ENCODE measurements at regions not wholly inside any gene's neighbourhood (a gene's known extent, or its start where the extent isn't known, plus 50 kb on each side); places are given as distances from the start of the nearest gene placed in this dataset.

DNA sequence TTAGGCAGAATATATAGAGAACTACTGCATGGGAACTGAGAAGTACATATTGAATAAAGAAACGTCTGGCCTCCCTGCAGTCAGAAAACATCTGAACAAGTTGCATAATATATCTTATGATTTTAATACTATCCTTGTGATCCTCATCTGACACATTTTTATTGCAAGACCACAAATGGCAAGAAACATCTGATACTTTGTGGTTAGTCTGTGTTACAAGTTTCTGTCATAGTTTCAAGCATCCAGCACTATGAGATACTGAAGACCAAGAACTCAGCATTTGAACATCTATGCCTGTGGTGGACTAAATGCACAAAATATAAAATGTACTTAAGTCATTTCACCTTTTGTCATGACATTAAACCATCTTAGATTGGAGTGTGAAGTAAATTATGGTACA lies 1175.8 kb upstream of the MIR17HG start:
- H3K4me1 Mint-ChIP-seq, result no peaks in the 10 kb centered on the region
- no peak overlapping the region for H3K4me3 Mint-ChIP-seq
- DNase-seq, result no peak
- POLR2A ChIA-PET, result no interaction called here
- peaks cover 8% of the 10 kb centered on the region for H3K9me3 Mint-ChIP-seq
- no peaks in the 10 kb centered on the region for H3K27me3 Mint-ChIP-seq
- H3K36me3 Mint-ChIP-seq, result no peaks in the 10 kb centered on the region
- no peak for ATAC-seq (ENCODE audit: low read depth)
- H3K27ac Mint-ChIP-seq, result no peak overlapping the region

DNA sequence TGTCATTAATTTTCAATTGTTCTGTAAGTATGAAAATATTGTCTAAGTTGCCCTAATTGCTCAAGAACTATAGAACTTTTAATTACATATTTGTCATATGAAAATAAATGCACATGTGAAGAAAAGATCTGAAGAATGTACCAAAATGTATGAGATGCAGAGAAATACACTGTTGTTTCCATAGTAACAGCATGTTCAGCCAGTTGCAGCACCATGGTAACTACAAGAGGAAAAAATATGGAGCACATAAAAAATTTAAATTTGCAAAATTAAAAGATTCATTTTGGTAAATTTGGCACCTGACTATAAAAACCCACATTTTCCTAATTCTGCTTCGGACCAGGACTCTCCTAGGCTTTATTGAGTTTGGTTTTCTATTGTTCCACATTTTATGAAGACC lies 1170.0 kb upstream of the MIR17HG start:
- H3K36me3 Mint-ChIP-seq, result no peaks in the 10 kb centered on the region
- H3K27ac Mint-ChIP-seq, result no peak overlapping the region
- ATAC-seq (ENCODE audit: low read depth) (no peak), DNase-seq (no peak)
- H3K27me3 Mint-ChIP-seq, result no peaks in the 10 kb centered on the region
- no peaks in the 10 kb centered on the region for H3K4me1 Mint-ChIP-seq
- H3K4me3 Mint-ChIP-seq, result no peak overlapping the region
- H3K9me3 Mint-ChIP-seq, result peaks cover 2% of the 10 kb centered on the region
- POLR2A ChIA-PET, result no interaction called here

DNA sequence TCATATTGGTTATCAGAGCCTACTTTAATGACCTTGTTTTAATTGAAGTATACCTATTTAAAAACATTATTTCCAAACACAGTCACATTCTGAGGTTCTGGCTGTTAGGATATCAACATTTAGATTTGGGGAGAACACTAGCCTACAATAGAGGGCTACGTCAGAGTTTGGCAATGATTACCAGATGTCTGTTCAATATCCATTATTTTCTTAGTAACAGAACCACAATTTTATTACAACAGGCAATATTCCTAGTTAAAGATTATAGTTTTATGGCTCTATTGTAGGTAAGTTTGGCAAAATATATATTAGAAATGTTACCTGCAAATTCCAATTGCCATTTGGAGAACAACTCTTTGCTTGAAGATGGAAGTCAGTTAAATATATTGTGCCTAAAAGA lies 1163.1 kb upstream of the MIR17HG start:
- ATAC-seq (ENCODE audit: low read depth), result no peak
- H3K36me3 Mint-ChIP-seq, result no peaks in the 10 kb centered on the region
- no peak overlapping the region for H3K27ac Mint-ChIP-seq
- POLR2A ChIA-PET, result no interaction called here
- peaks cover 4% of the 10 kb centered on the region for H3K9me3 Mint-ChIP-seq
- no peaks in the 10 kb centered on the region for H3K27me3 Mint-ChIP-seq
- H3K4me3 Mint-ChIP-seq, result no peak overlapping the region
- no peak for DNase-seq
- no peaks in the 10 kb centered on the region for H3K4me1 Mint-ChIP-seq

DNA sequence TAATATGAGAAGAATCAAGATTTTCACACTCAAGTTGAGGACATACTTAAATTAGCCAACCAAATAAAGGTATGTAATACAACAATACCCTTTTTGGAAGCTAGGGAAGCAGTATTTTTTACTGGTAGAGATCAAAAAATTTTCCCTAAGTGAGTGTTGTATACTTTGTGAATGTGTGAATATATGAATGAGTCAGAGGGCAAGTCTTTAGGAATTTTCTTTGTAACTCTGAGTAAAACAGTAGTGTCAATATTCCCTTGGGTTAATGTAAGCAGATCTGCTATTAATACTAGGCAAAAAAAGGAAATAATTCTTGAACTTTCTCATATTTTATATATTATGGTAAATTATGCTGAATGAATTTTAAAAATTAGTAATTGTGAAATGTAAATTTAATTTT lies 1161.8 kb upstream of the MIR17HG start:
- no peak for DNase-seq
- H3K27ac Mint-ChIP-seq, result no peak overlapping the region
- H3K27me3 Mint-ChIP-seq, result no peaks in the 10 kb centered on the region
- POLR2A ChIA-PET, result no interaction called here
- peaks cover 4% of the 10 kb centered on the region for H3K9me3 Mint-ChIP-seq
- no peak for ATAC-seq (ENCODE audit: low read depth)
- H3K4me3 Mint-ChIP-seq, result no peak overlapping the region
- no peaks in the 10 kb centered on the region for H3K36me3 Mint-ChIP-seq
- no peaks in the 10 kb centered on the region for H3K4me1 Mint-ChIP-seq

DNA sequence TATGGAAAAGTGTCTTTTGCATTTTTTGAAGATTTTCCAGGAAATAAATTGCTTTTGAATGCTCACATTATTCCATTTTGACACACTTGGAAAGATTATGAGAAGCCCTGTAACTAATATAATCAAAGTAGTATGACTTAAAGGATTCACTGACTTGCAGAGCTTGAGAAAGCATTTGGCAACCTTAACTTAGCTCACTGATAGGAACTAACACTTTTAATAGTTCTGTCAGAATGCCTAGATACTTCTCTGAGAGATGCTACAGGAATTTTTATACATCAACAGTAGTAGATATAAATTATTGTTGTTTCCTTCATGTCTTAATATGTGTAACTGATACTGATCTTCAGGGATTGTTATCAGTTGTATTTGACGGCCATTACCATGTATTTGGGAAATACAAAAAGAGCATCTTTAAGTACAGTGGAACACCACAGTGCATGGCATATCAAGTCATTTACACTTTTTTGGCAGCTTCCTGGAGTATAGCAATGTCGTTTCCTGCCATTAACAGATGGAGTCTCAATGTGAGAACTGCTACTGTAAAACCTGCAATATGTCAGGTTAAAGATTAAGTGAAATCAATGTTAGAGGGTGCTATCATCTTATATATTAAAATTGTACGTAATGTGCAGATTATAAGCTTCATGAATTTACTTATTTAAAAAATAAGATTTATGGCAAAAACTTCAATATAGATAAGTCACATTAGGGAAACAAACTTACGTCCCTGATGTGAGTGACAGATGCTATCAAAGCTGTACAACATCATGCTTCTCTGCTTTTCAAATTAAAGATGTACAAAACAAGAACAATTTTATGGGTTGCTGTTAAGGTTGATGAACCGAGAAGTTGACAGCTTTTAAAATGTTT lies 1159.8 kb upstream of the MIR17HG start:
- no peaks in the 10 kb centered on the region for H3K27me3 Mint-ChIP-seq
- no peaks in the 10 kb centered on the region for H3K36me3 Mint-ChIP-seq
- no peak overlapping the region for H3K27ac Mint-ChIP-seq
- H3K4me1 Mint-ChIP-seq, result no peaks in the 10 kb centered on the region
- DNase-seq, result no peak
- POLR2A ChIA-PET, result no interaction called here
- ATAC-seq (ENCODE audit: low read depth), result no peak
- H3K4me3 Mint-ChIP-seq, result no peak overlapping the region
- peaks cover 4% of the 10 kb centered on the region for H3K9me3 Mint-ChIP-seq

DNA sequence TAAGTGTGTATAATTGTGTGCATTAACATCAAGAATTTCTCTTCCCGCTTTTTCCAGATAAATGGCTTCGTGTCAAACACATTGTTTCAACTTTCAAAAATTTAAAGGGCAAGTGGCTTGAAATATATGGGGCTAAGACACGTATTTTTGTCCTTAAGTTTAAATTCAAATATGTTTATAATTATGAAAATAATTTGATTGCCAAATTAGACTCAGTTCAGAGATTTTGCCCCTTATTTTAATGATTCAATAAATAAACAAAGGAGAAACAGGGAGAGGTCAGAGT lies 1159.2 kb upstream of the MIR17HG start:
- H3K36me3 Mint-ChIP-seq, result no peaks in the 10 kb centered on the region
- POLR2A ChIA-PET, result no interaction called here
- peaks cover 4% of the 10 kb centered on the region for H3K9me3 Mint-ChIP-seq
- DNase-seq (no peak), ATAC-seq (ENCODE audit: low read depth) (no peak)
- no peaks in the 10 kb centered on the region for H3K27me3 Mint-ChIP-seq
- no peaks in the 10 kb centered on the region for H3K4me1 Mint-ChIP-seq
- H3K4me3 Mint-ChIP-seq, result no peak overlapping the region
- no peak overlapping the region for H3K27ac Mint-ChIP-seq

DNA sequence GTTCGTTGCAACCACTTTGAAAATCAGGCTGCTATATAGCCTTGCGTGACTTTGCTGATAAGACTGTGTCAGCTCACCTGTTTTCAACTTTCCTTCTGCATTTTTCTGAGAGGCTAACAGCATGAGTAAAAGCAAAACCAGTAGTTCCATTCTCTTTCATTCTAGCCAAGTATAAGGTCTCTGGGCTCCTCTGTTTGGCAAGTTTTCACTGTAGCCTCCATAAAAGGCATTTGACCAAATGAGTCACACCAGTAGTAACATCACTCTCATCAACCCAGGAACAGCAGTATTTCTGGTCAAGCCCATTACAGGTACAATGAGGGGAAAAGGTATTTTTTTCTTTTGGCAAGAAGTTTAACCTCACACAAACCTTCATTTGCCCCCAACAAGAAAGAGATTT lies 1149.8 kb upstream of the MIR17HG start:
- POLR2A ChIA-PET, result no interaction called here
- no peak for ATAC-seq (ENCODE audit: low read depth)
- no peaks in the 10 kb centered on the region for H3K27me3 Mint-ChIP-seq

DNA sequence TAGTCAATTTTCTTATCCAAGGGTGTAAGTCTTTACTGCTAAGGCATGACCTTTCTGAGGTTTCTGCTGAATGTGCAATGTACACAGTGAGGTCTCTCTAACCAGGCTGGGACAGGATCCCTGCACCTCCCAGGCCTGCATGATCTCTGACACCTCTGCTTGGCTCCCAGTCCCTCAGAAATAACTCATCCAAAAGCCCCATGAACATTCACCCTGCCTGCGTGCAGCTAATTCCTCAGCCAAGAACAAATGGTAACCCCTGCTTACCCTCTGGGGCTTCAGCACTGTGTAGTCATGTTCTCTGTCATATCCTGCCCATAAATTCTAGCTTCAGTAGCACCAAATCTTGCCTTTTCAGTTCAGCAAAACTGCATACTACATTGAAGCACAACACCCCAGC lies 1146.3 kb upstream of the MIR17HG start:
- Mint-ChIP-seq H3K27me3 (no peaks in the 10 kb centered on the region), H3K4me3 (no peak overlapping the region), H3K27ac (no peak overlapping the region), H3K4me1 (no peaks in the 10 kb centered on the region), H3K36me3 (no peaks in the 10 kb centered on the region), H3K9me3 (peaks cover 10% of the 10 kb centered on the region)
- no peak for ATAC-seq (ENCODE audit: low read depth)
- POLR2A ChIA-PET, result no interaction called here
- DNase-seq, result no peak

More for the DNA sequence above, 1149.8 kb upstream of the MIR17HG start:
- H3K9me3 Mint-ChIP-seq, result peaks cover 9% of the 10 kb centered on the region
- no peaks in the 10 kb centered on the region for H3K4me1 Mint-ChIP-seq
- H3K4me3 Mint-ChIP-seq, result no peak overlapping the region
- no peak for DNase-seq
- H3K36me3 Mint-ChIP-seq, result no peaks in the 10 kb centered on the region
- no peak overlapping the region for H3K27ac Mint-ChIP-seq

DNA sequence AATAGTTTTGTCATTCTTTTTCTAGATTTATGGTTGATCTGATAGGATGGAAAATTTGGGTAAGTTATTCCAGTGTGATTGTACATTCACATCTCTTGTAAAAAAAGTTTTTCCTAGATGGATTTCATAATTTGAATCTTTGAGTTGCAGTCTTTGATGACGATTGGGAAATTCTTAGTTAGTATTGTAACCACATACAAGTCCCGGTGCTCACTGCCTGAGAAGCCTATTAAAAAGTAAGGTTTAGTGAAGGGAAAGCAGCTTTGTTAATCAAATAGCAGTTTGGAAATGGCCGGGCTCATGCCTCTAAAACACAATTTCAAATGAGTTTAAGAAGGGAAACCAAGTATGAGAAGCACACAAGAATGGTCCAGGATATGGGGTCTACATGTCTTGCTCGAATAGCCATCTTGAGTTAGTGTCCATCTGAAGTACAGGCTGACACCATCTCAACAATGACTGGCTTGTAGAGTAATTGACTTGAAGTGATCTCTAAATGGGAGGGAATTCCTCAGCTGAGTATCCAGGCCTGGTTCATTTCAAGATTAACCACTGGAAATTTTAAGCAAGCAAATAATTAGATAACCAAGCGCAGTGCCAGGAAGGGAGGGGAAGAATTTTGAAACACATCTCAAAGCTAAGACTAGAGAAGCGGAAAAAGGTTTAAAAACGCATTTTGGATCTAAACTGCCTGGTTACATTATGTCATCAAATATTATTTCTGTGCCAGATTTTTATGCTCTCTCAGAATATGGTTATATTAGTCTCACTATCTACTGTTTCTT lies 1145.6 kb upstream of the MIR17HG start:
- no peak for ATAC-seq (ENCODE audit: low read depth)
- POLR2A ChIA-PET, result no interaction called here

DNA sequence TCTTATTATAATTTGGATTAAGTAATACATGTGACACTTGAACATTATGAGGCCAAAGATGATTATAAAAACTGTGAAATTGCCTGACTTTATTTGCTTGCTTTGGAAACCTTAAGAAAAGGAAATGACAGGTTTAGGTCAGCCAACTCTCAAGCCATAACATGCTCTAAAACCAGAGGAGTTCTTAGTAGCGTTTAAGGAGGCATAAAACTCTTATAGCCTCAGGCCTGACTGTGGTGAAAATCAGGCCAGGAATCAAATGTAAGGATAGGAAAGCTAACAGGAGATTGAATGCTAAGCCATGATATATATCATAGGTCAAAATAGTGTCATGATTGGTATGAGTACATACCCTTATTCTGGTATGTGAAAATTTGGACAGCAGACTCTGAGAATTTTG lies 1142.4 kb upstream of the MIR17HG start:
- H3K4me3 Mint-ChIP-seq, result no peak overlapping the region
- POLR2A ChIA-PET, result no interaction called here

More for the DNA sequence above, 1145.6 kb upstream of the MIR17HG start:
- Mint-ChIP-seq H3K4me3 (no peak overlapping the region), H3K27ac (no peak overlapping the region), H3K9me3 (peaks cover 10% of the 10 kb centered on the region), H3K36me3 (no peaks in the 10 kb centered on the region), H3K27me3 (no peaks in the 10 kb centered on the region), H3K4me1 (no peaks in the 10 kb centered on the region)
- DNase-seq, result no peak

DNA sequence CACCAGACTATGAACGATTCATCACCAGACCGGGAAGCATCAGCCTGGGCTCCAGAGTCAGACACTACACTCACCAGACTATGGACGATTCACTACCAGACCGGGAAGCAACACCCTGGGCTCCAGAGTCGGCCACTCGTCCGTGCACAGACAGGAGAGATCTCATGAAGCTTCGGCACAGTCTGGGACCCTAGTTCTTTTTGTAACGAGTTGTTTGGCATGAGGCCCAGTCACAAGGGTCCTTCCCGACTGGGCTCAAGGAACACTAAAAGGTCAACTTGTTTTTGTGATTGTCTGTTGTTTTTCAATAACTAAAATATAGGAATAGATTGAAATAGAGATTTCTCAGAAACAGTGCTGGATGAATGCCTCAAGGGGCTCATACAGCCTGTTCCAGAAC lies 1141.6 kb upstream of the MIR17HG start:
- H3K36me3 Mint-ChIP-seq, result no peaks in the 10 kb centered on the region
- H3K4me1 Mint-ChIP-seq, result no peaks in the 10 kb centered on the region
- H3K9me3 Mint-ChIP-seq, result peaks cover 14% of the 10 kb centered on the region
- POLR2A ChIA-PET, result no interaction called here
- no peak for ATAC-seq (ENCODE audit: low read depth)
- H3K27ac Mint-ChIP-seq, result no peak overlapping the region
- no peak overlapping the region for H3K4me3 Mint-ChIP-seq
- DNase-seq, result no peak
- H3K27me3 Mint-ChIP-seq, result no peaks in the 10 kb centered on the region

More for the DNA sequence above, 1142.4 kb upstream of the MIR17HG start:
- H3K27me3 Mint-ChIP-seq, result no peaks in the 10 kb centered on the region
- DNase-seq (no peak), ATAC-seq (ENCODE audit: low read depth) (no peak)
- no peaks in the 10 kb centered on the region for H3K4me1 Mint-ChIP-seq
- no peaks in the 10 kb centered on the region for H3K36me3 Mint-ChIP-seq
- H3K9me3 Mint-ChIP-seq, result peaks cover 16% of the 10 kb centered on the region
- no peak overlapping the region for H3K27ac Mint-ChIP-seq

DNA sequence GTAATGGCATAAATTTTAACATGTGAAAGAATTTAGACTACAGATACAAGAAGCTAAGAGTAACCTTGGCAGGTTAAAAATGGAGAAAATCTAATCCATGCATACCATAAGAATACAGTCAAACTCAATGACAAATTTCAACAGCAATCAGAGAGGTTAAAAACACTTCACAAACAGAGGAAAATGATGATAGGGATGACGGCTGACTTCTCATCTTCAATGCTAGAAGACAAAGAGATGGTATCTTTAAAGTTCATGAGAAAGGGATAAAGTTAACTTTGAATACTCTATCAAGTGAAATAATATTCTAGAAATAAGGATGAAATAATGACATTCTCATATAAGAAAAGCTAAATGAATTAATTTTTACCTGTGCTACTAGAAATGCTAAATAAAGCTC lies 1130.2 kb upstream of the MIR17HG start:
- Mint-ChIP-seq H3K4me1 (no peaks in the 10 kb centered on the region), H3K4me3 (no peak overlapping the region), H3K27ac (no peak overlapping the region), H3K9me3 (peaks cover 5% of the 10 kb centered on the region), H3K27me3 (no peaks in the 10 kb centered on the region), H3K36me3 (no peaks in the 10 kb centered on the region)
- DNase-seq (no peak), ATAC-seq (ENCODE audit: low read depth) (no peak)
- POLR2A ChIA-PET, result no interaction called here

DNA sequence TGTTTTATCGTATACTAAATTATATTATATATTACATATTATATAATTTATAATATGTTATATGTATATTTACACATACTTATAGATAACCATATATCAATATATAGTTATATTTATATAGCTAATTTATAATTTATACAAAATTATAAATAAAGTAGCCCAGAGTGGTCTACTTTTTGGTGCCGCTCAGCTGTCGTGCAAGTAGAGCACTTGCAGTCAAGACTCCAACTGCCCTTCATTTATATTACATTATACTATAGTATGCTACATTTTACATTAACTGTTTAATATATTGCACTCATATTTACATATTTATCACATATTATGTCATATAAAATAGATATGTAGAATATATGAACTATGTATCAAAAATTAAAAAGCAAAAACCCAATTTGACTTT lies 1124.7 kb upstream of the MIR17HG start:
- no peak overlapping the region for H3K4me3 Mint-ChIP-seq
- POLR2A ChIA-PET, result no interaction called here

DNA sequence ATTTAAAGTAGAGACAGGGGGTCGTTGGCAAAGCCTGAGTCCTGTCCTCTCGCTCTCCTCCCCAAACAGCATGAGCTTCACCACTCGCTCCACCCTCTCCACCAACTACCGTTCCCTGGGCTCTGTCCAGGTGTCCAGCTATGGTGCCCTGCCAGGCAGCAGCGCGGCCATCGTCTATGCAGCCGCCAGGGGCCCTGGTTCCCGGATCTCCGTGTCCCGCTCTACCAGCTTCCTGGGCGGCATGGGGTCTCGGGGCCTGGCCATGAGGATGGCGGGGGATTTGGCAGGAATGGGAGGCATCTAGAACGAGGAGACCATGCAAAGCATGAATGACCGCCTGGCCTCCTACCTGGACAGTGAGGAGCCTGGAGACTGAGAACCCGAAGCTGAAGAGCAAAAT lies 1117.2 kb upstream of the MIR17HG start:
- POLR2A ChIA-PET, result no interaction called here
- H3K9me3 Mint-ChIP-seq, result peaks cover 4% of the 10 kb centered on the region
- ATAC-seq (ENCODE audit: low read depth), result no peak
- H3K27ac Mint-ChIP-seq, result no peak overlapping the region
- H3K4me3 Mint-ChIP-seq, result no peak overlapping the region
- no peaks in the 10 kb centered on the region for H3K36me3 Mint-ChIP-seq
- no peaks in the 10 kb centered on the region for H3K27me3 Mint-ChIP-seq
- no peak for DNase-seq
- H3K4me1 Mint-ChIP-seq, result no peaks in the 10 kb centered on the region

More for the DNA sequence above, 1124.7 kb upstream of the MIR17HG start:
- Mint-ChIP-seq H3K9me3 (peaks cover 4% of the 10 kb centered on the region), H3K27ac (no peak overlapping the region), H3K36me3 (no peaks in the 10 kb centered on the region), H3K4me1 (no peaks in the 10 kb centered on the region), H3K27me3 (no peaks in the 10 kb centered on the region)
- DNase-seq (no peak), ATAC-seq (ENCODE audit: low read depth) (no peak)
